Amygdala (tissue), 56 donors: ENCODE measurements at regions not wholly inside any gene's neighbourhood (a gene's known extent, or its start where the extent isn't known, plus 50 kb on each side); places are given as distances from the start of the nearest gene placed in this dataset.

Experiments used
- DNase-seq, 56 donors: peaks; one replicate each; lab custom pipeline; 2025; lab: John Stamatoyannopoulos, UW

DNA sequence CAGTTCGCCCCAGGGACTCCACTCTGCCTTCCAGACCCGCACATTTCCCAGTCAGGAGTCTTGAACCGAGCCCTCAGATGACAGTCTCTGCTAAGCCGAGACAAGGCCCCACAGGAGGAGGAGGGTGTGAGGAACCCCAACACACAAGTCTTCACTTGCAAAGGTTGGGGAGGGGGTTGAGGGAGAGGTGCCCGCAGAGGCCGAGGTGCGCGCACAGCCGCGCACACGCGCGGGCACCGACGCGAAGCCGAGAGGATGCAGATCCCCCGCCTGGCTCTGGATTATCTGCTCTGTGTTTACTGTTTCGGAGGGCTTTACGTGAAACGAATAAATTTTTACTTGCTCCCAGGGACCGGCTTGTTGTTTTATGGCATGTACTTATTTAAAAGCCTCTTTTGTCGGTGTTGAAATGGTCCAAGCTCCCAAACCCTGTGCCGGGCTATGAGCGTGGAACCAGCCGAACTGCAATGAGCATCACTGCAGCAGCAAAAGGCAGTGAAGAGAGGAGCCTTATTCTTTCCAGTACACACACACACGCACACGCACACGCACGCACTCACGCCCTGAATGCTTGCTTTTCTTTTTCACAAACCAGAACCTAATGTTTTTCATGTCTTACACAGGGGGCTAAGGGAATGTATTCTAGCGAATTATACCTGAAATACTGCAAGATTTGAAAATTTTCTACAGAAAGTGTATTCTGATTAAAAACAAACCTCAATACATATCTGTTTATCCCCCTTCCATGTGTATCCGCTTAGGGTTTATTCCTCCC lies 297.7 kb downstream of the PARP8 start:
- DNase-seq: peak in 1 of 56 donors; percentile 7

GRCh38 chr5:50964746-50965653 lies 298.6 kb downstream of the PARP8 start:
- no peak for DNase-seq

- DNase-seq: no peak
Measured at GRCh38 chr5:50965654-50966375, 299.4 kb downstream of the PARP8 start.

- DNase-seq: no peak
Measured at GRCh38 chr5:50967009-50967562, 300.6 kb downstream of the PARP8 start.

- DNase-seq: no peak
Measured at GRCh38 chr5:50967563-50968355, 301.3 kb downstream of the PARP8 start.

GRCh38 chr5:50968356-50969149 lies 302.1 kb downstream of the PARP8 start:
- no peak for DNase-seq

- DNase-seq: peak in 1 of 56 donors; percentile 7
Measured at GRCh38 chr5:50969151-50970031, 303.0 kb downstream of the PARP8 start.

DNA sequence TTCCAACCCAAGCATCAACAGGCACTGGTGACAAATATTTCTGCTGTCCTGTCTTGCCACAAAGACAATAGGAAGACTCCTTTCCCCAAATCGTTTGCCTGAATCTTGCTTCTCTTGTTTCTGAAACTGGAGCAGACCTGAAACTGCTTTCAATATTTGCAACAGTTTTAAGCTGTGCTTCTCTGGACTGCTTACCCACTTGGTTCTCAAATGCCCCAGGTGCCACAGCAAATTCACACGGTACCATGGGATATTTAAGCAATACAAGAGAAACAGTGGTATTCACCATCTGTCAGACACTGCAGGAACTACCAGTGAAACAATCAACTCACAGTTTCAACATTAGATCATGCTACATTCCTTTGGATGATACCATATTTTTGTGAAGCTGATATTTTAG lies 309.4 kb downstream of the PARP8 start:
- no peak for DNase-seq

GRCh38 chr5:50978924-50979323 lies 312.5 kb downstream of the PARP8 start:
- DNase-seq: no peak

DNA sequence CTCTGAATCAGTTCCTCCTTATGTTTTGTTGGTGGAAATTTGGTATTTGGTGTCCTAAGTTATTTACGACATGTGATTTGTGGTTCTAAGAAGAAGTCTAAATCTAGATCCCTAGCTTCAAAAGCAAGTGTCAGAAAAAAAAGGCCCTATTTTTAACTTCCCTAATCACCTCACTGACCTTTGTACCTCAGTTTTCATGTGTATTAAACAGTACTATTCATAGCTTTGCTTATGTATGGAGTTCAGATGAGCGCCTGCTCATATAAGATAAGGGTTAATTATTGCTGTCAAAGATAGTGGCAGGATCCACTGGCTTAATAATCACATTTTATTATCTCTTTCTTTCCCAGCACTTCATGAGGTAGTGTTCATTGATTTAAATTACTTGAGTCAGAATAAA lies 318.2 kb downstream of the PARP8 start:
- DNase-seq: no peak

- DNase-seq: no peak
Measured at GRCh38 chr5:50990296-50990924, 324.0 kb downstream of the PARP8 start.

DNA sequence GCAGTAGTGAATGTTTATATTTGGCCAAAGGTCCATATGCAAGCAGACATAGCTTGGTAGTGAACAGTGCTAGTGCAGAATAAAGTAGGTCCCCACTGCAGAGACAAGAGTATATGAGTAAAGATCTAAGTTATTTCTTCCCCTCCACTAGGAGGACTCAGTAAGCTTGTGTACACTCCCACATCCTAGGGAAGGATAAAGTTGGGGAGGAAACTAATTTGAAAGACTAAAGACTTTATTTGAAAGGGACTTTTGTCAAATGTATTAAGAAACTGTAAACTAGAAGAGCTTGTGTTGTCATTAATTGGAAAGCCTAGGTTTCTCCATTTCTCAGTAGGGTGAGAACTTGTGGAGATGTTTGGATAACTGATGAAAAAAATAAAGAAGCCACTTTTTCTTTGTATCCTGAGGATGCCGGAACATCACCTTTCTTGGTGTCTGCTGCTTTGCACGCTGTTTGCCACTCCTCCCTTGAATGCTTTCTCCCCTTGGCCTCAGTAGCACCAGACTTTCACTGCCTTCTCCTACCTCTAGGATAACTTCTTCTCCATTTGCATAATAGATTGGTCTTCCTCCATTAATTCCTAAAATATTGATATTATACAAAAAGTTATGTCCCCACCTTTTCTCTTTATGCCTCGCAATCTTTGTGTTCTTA lies 329.0 kb downstream of the PARP8 start:
- no peak for DNase-seq

- no peak for DNase-seq
Measured at GRCh38 chr5:51001227-51001923, 334.9 kb downstream of the PARP8 start.

- DNase-seq: no peak
Measured at GRCh38 chr5:51002368-51002767, 335.9 kb downstream of the PARP8 start.

GRCh38 chr5:51013036-51013435 lies 346.6 kb downstream of the PARP8 start:
- DNase-seq: no peak

DNA sequence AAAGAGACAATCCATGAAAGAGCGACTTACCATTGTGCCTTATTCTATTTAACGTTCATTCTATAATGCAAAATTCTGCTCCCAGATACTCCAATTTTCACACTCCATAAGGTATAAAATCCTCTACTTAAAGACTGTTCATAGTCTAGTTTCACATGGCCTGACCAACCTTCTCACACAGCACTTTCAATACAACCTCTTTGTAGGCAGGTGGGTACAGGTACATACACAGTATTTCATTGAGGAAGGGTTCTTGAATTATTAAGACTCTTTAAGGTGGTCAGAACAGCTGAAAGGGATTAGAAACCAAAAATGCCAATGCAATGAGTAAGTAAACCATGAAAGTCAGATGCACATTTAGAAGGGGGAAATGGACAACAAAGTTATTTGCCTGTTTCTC lies 352.0 kb downstream of the PARP8 start:
- DNase-seq: no peak
